Parathyroid adenoma (tissue), 2 donors: ENCODE measurements at regions not wholly inside any gene's neighbourhood (a gene's known extent, or its start where the extent isn't known, plus 50 kb on each side); places are given as distances from the start of the nearest gene placed in this dataset.
"Not testable (repeated sequence)": the region's sequence is repeated elsewhere in the genome, so short reads cannot be mapped to it uniquely, and the experiment has no call there.

Source experiments
- H2AFZ ChIP-seq: fragments of 300-600 bp; sonication (generic); one replicate; pipeline ENCODE4 v1.7.0; 2017; ENCODE audit warnings: antibody characterized with exemption, mild to moderate bottlenecking
- H3K27ac ChIP-seq: fragments of 300-600 bp; sonication (generic); one replicate; pipeline ENCODE4 v1.7.0; 2017
- H3K27me3 ChIP-seq: fragments of 300-600 bp; sonication (generic); one replicate; pipeline ENCODE4 v1.7.0; 2017; ENCODE audit warnings: low read length; ENCODE audit not compliant: control insufficient read depth, insufficient read depth
- H3K36me3 ChIP-seq: fragments of 300-600 bp; sonication (generic); one replicate; pipeline ENCODE4 v1.7.0; 2017; ENCODE audit warnings: low read length; ENCODE audit not compliant: control insufficient read depth, insufficient read depth
- H3K4me1 ChIP-seq: fragments of 300-600 bp; sonication (generic); one replicate; pipeline ENCODE4 v1.7.0; 2017; ENCODE audit warnings: control low read depth
- H3K4me2 ChIP-seq: fragments of 300-600 bp; sonication (generic); one replicate; pipeline ENCODE4 v1.7.0; 2017; ENCODE audit warnings: low read length
- H3K4me3 ChIP-seq: fragments of 300-600 bp; sonication (generic); one replicate; pipeline ENCODE4 v1.7.0; 2017; ENCODE audit warnings: low read depth, low read length
- H3K79me2 ChIP-seq: fragments of 300-600 bp; sonication (generic); one replicate; pipeline ENCODE4 v1.7.0; 2017; ENCODE audit warnings: control low read depth
- H3K9ac ChIP-seq: fragments of 300-600 bp; sonication (generic); one replicate; pipeline ENCODE4 v1.7.0; 2017; ENCODE audit warnings: mild to moderate bottlenecking
- H3K9me3 ChIP-seq: fragments of 300-600 bp; sonication (generic); one replicate; pipeline ENCODE4 v1.7.0; 2017; ENCODE audit warnings: low read length; ENCODE audit not compliant: control insufficient read depth
- TF ChIP-seq, protein P1 (sequence below): fragments of 300-600 bp; sonication (generic); IDR thresholded peaks from one replicate; pipeline ENCODE4 v1.7.0; 2017; ENCODE audit warnings: antibody characterized with exemption, mild to moderate bottlenecking
- donor health status: primary hyperparathyroidism.

DNA sequence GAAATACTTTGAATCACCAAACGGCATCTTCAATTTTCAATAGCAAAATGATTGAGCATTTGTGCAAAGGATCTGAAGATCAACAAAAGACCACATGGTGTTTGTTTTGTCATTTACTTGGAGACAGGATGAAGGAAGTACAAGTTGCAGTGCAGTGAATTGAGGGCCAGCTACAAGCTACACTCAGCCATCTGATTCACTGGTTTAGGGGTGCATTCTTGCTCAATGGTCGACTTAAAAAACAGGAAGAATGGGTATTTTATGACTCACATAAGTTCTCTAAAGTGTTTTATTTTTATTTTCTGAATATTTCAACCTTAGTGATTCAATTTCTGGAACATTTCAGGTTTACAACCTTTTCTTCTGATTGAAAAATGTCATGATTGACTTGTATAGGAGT lies 412.1 kb upstream of the ADAMTSL1 start:
- Histone ChIP-seq H3K27ac (no peak overlapping the region), H3K9ac (no peak overlapping the region), H3K4me3 (no peak overlapping the region), H3K9me3 (no peaks in the 10 kb centered on the region), H2AFZ (no peak overlapping the region), H3K27me3 (no peaks in the 10 kb centered on the region), H3K4me1 (no peaks in the 10 kb centered on the region), H3K4me2 (no peak overlapping the region), H3K36me3 (no peaks in the 10 kb centered on the region), H3K79me2 (no peaks in the 10 kb centered on the region)
- TF ChIP-seq, protein P1, sequence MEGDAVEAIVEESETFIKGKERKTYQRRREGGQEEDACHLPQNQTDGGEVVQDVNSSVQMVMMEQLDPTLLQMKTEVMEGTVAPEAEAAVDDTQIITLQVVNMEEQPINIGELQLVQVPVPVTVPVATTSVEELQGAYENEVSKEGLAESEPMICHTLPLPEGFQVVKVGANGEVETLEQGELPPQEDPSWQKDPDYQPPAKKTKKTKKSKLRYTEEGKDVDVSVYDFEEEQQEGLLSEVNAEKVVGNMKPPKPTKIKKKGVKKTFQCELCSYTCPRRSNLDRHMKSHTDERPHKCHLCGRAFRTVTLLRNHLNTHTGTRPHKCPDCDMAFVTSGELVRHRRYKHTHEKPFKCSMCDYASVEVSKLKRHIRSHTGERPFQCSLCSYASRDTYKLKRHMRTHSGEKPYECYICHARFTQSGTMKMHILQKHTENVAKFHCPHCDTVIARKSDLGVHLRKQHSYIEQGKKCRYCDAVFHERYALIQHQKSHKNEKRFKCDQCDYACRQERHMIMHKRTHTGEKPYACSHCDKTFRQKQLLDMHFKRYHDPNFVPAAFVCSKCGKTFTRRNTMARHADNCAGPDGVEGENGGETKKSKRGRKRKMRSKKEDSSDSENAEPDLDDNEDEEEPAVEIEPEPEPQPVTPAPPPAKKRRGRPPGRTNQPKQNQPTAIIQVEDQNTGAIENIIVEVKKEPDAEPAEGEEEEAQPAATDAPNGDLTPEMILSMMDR: no peak

DNA sequence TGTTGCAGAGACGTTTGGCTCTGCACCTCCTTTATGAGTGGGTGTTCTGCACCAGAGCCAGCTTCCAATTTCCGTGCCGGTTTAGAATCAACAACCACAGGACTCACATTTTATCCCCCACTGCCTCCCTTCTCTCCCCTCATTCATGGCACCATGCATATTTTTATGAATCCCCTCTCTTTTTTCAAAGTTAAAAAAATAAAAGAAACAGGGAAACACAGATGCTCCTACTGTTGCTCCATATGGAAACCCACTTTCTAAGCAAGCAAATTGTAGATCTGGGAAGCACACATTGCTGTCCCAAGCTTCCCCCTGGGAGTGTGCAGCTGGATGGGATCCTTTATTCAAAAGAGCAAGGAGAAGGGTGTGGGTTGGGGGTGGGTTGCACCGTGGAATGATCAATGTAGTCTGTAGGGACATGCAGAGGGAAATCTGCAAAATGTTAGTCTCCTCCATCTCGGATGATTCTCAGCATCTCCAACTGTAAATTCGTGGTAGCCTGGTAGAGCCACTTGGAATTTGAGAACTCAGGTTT lies 410.0 kb upstream of the ADAMTSL1 start:
- H3K9ac ChIP-seq: no peak overlapping the region
- H3K4me3 ChIP-seq: no peak overlapping the region
- no peaks in the 10 kb centered on the region for H3K4me1 ChIP-seq
- H3K27me3 ChIP-seq: no peaks in the 10 kb centered on the region
- TF ChIP-seq, protein P1: no peak
- no peaks in the 10 kb centered on the region for H3K79me2 ChIP-seq
- no peaks in the 10 kb centered on the region for H3K9me3 ChIP-seq
- H3K27ac ChIP-seq: no peak overlapping the region
- H2AFZ ChIP-seq: no peak overlapping the region
- H3K4me2 ChIP-seq: no peak overlapping the region
- no peaks in the 10 kb centered on the region for H3K36me3 ChIP-seq

DNA sequence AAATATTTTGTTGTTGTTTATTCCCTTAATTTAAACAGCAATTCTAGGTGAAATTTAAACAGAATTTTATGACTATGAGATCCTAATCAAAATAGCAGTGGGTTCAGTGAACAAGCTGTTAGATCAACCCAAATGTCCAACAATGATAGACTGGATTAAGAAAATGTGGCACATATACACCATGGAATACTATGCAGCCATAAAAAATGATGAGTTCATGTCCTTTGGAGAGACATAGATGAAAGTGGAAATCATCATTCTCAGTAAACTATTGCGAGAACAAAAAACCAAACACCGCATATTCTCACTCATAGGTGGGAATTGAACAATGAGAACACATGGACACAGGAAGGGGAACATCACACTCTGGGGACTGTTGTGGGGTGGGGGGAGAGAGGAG lies 407.3 kb upstream of the ADAMTSL1 start:
- not testable (repeated sequence) for H3K4me2 ChIP-seq, H3K4me1 ChIP-seq, H3K27ac ChIP-seq, H3K9me3 ChIP-seq, H2AFZ ChIP-seq, H3K27me3 ChIP-seq, H3K36me3 ChIP-seq, H3K79me2 ChIP-seq, H3K4me3 ChIP-seq, H3K9ac ChIP-seq

DNA sequence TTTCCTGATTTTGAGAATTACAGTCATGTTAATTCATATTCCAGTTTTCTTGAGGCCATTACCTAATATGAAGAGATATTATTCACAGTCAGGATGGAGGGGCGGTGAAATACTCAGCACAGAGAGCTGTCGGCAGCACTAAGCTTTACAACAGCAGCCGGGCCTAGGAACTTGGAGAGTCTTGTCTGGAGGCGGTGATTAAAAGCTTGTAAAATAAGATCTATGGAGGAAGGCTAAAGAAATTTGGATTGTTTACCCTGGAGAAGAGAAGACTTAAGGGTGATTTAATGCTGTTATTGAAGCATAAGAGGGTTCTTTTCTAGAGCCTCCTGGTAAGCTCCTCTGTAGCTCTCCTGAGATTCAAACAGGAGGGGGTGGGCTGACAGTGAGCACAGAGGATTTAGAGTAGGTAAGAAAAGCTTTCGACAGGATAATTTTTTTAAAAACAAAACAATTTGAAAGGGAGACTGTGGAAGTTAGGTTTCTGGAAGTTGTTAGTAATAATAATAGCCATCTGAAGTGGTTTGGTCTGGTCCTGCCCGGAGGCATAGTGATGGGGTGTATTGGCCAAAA lies 406.3 kb upstream of the ADAMTSL1 start:
- H3K36me3 ChIP-seq: no peaks in the 10 kb centered on the region
- H3K79me2 ChIP-seq: no peaks in the 10 kb centered on the region
- H3K4me1 ChIP-seq: no peaks in the 10 kb centered on the region
- H3K4me2 ChIP-seq: no peak overlapping the region
- TF ChIP-seq, protein P1: no peak
- no peak overlapping the region for H3K4me3 ChIP-seq
- H2AFZ ChIP-seq: no peak overlapping the region
- H3K9me3 ChIP-seq: no peaks in the 10 kb centered on the region
- H3K27ac ChIP-seq: no peak overlapping the region
- no peak overlapping the region for H3K9ac ChIP-seq
- no peaks in the 10 kb centered on the region for H3K27me3 ChIP-seq

DNA sequence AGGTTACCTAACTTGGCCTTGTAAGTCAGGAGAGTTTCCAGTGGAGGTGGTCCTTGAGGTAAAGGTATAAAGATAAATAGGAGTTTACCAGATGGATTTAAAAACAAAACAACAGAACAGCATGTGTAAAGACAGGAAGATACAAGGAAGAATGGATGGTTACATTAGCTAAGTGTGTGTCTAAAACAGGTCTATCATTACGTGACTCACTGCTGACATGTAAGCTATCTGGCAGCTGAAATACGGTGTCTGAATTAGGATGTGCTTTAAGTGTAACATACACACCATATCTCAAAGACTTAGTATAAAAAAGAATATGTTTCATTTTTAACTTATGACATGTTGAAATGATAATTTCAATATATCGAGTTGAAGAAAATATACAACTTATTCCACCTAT lies 405.1 kb upstream of the ADAMTSL1 start:
- Histone ChIP-seq H3K36me3 (no peaks in the 10 kb centered on the region), H3K79me2 (no peaks in the 10 kb centered on the region), H3K27me3 (no peaks in the 10 kb centered on the region), H3K27ac (no peak overlapping the region), H3K4me3 (no peak overlapping the region), H3K4me1 (no peaks in the 10 kb centered on the region), H2AFZ (no peak overlapping the region), H3K9me3 (no peaks in the 10 kb centered on the region), H3K9ac (no peak overlapping the region), H3K4me2 (no peak overlapping the region)
- TF ChIP-seq, protein P1: no peak
